A549 (cell line): ENCODE measurements at regions not wholly inside any gene's neighbourhood (a gene's known extent, or its start where the extent isn't known, plus 50 kb on each side); places are given as distances from the start of the nearest gene placed in this dataset.
A peak's percentile ranks its signal among the peaks of the same experiment; 100 is the strongest.

Experiments used
- ATAC-seq, 2 experiments: fragments of 200-7000 bp in 1 of 2; fragments of >200 bp in 1 of 2; cut with Nextera tagmentation in 1 of 2; cut with Tn5 transposase in 1 of 2; 3 replicates each; pipeline versions ENCODE4 v1.8.0 to v1.9.1; 2018 to 2020; ENCODE audit warnings: mild to moderate bottlenecking in 1 of 2, moderate library complexity in 1 of 2
- CTCF ChIA-PET: fragments of 300-600 bp; sonication (Branson Sonifier 250); formaldehyde crosslinking; extraction: SDS; loops from one replicate; lab custom pipeline; 2021; ENCODE audit warnings: antibody characterized with exemption, inconsistent platforms; lab: Yijun Ruan, JAX
- POLR2A ChIA-PET: fragments of 350-600 bp; formaldehyde crosslinking; extraction: SDS; loops from one replicate; lab custom pipeline; 2021; ENCODE audit warnings: antibody characterized with exemption, inconsistent platforms; lab: Yijun Ruan, JAX
- DNase-seq, 2 experiments: peaks; one replicate each; pipeline versions ENCODE4 v3.0.0 to v3.0.0-alpha.2; 2011 to 2016; ENCODE audit warnings: low read depth in 1 of 2, low spot score in 1 of 2
- FAIRE-seq: peaks from 2 replicates; lab custom pipeline; 2011; peaks lifted over from hg19 to GRCh38; lab: Jason Lieb, UNC
- H3K27ac ChIP-seq, 2 experiments: fragments of >200 bp; sonication (Bioruptor Twin); formaldehyde crosslinking; 3 replicates each; pipeline ENCODE4 v1.5.1; 2016 to 2017
- H3K4me1 ChIP-seq: fragments of >200 bp; sonication (Bioruptor Twin); formaldehyde crosslinking; 3 replicates; pipeline ENCODE4 v1.6.1; 2016
- H3K4me2 ChIP-seq: fragments of >200 bp; sonication (Bioruptor Twin); formaldehyde crosslinking; 3 replicates; pipeline ENCODE4 v1.6.1; 2016
- H3K4me3 ChIP-seq: fragments of >200 bp; sonication (Bioruptor Twin); formaldehyde crosslinking; 3 replicates; pipeline ENCODE4 v1.5.1; 2016
- H3K9me3 ChIP-seq: fragments of >200 bp; sonication (Bioruptor Twin); formaldehyde crosslinking; 3 replicates; pipeline ENCODE4 v1.6.1; 2016
- ATOH8 ChIP-seq: fragments of 250-450 bp; sonication (Bioruptor Pico); IDR thresholded peaks from 2 replicates; pipeline ENCODE4 v1.5.0; 2020; ENCODE audit warnings: low read depth, mild to moderate bottlenecking, moderate library complexity
- BHLHE40 ChIP-seq: IDR thresholded peaks from 2 replicates; pipeline ENCODE4 v1.6.1; 2012; ENCODE audit warnings: low read depth, low read length, inconsistent platforms
- CBX2 ChIP-seq: fragments of 200-600 bp; sonication (generic); IDR thresholded peaks from 2 replicates; pipeline ENCODE4 v1.6.1; 2016; ENCODE audit warnings: low read depth, mild to moderate bottlenecking, borderline replicate concordance
- CBX8 ChIP-seq: fragments of 200-600 bp; sonication (generic); IDR thresholded peaks from 2 replicates; pipeline ENCODE4 v1.6.1; 2016
- CEBPB ChIP-seq, 2 experiments: fragments of >200 bp in 1 of 2; sonication (Bioruptor Twin) in 1 of 2; formaldehyde crosslinking in 1 of 2; IDR thresholded peaks; 2 replicates each; pipeline ENCODE4 v1.6.1; 2012 to 2016
- FOSB ChIP-seq: fragments of 250-450 bp; sonication (Bioruptor Pico); IDR thresholded peaks from 2 replicates; pipeline ENCODE4 v1.5.0; 2020; ENCODE audit warnings: mild to moderate bottlenecking, moderate library complexity
- FOSL2 ChIP-seq, 2 experiments: fragments of 450-650 bp in 1 of 2; fragments of >200 bp in 1 of 2; sonication (Bioruptor Twin) in 1 of 2; formaldehyde crosslinking; IDR thresholded peaks; 2 replicates each; pipeline versions ENCODE4 v1.5.0 to v1.6.1; 2016 to 2020; ENCODE audit warnings: mild to moderate bottlenecking in 1 of 2, moderate library complexity in 1 of 2
- GATA3 ChIP-seq: IDR thresholded peaks from 2 replicates; pipeline ENCODE4 v1.6.1; 2012; ENCODE audit warnings: borderline replicate concordance
- HEYL ChIP-seq: fragments of 250-450 bp; sonication (Bioruptor Pico); IDR thresholded peaks from 2 replicates; pipeline ENCODE4 v1.8.0; 2021; ENCODE audit warnings: mild to moderate bottlenecking, moderate library complexity
- JUNB ChIP-seq: fragments of >200 bp; sonication (Bioruptor Twin); formaldehyde crosslinking; IDR thresholded peaks from 2 replicates; pipeline ENCODE4 v1.6.1; 2016
- KDM1A ChIP-seq: fragments of 200-600 bp; sonication (generic); IDR thresholded peaks from 2 replicates; pipeline ENCODE4 v1.6.1; 2016; ENCODE audit warnings: low read depth, mild to moderate bottlenecking
- NR3C1 ChIP-seq: fragments of >200 bp; sonication (Bioruptor Twin); formaldehyde crosslinking; IDR thresholded peaks from 3 replicates; pipeline ENCODE4 v1.6.1; 2017
- RAD21 ChIP-seq, 2 experiments: fragments of >200 bp in 1 of 2; sonication (Bioruptor Twin) in 1 of 2; formaldehyde crosslinking in 1 of 2; IDR thresholded peaks in 1 of 2; conservative IDR thresholded peaks in 1 of 2; 2 replicates in 1 of 2; 3 replicates in 1 of 2; pipeline ENCODE4 v1.6.1; 2012 to 2018; ENCODE audit warnings: inconsistent platforms in 1 of 2
- RCOR1 ChIP-seq: fragments of 150-350 bp; IDR thresholded peaks from 2 replicates; pipeline ENCODE4 v1.6.1; 2014; ENCODE audit warnings: antibody characterized with exemption, low read length, low read depth
- SREBF2 ChIP-seq: fragments of 450-650 bp; IDR thresholded peaks from 2 replicates; pipeline ENCODE4 v1.6.1; 2014; ENCODE audit warnings: mild to moderate bottlenecking, moderate library complexity
- ZC3H11A ChIP-seq: fragments of 450-650 bp; IDR thresholded peaks from 2 replicates; pipeline ENCODE4 v1.6.1; 2014; ENCODE audit warnings: antibody characterized with exemption, mild to moderate bottlenecking
- ZSCAN20 ChIP-seq: fragments of 250-450 bp; sonication (Bioruptor Pico); IDR thresholded peaks from 2 replicates; pipeline ENCODE4 v1.8.0; 2022; ENCODE audit warnings: mild to moderate bottlenecking, moderate library complexity
- WGBS: methylation state at CpG from one replicate; pipeline ENCODE4 v1.1.6; 2017; ENCODE audit errors: missing lambda C conversion rate; 5-methylcytosine and 5-hydroxymethylcytosine counted together
- TF ChIP-seq, protein P1 (sequence below): IDR thresholded peaks from 2 replicates; pipeline ENCODE4 v1.6.1; 2012
- TF ChIP-seq, protein P2 (sequence below): fragments of >200 bp; sonication (Bioruptor Twin); formaldehyde crosslinking; IDR thresholded peaks from 2 replicates; pipeline ENCODE4 v1.6.1; 2016

DNA sequence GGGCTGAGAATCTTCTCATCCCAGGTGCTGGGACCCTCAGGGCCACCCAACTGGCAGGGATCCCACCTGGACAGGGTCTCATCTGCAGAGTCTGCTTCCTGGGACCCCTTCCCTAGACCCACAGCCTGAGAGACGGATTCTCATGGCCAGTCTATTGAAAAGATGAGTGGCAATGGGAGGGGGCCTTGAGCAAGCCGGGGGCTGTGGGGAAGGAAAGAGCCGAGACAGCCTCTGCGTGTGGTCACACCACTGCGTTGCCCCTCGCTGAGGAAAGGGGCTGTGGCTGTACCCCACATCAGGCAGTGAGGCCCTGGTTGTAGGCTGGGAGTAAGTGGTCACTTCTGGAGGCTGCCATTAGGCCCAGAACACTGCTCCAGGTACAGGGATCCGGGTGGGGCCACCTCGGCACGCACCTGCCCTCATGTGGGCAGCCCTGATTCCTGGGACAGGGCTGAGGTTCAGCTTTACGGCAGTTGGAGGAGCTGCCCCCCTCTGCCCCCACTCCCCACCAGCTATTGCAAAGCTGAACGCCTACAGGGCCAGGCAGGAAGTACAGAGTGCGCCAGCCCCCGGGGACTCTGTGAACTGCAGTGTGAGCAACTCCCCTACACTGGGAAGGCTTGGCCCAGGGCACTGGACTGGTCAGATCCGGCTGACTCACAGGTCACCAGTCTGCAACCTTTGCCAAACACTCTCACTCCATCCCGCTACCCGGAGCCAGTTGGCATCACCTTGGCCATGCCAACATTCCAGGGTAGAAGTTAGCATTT lies 106.9 kb downstream of the RIPK4 start:
- TF ChIP-seq RAD21 (conservative IDR thresholded peaks at IDR 0.05 in 1 of 2, IDR thresholded peaks at IDR 0.05 in 1 of 2) (0 out of 5 replicates have a peak, but pooled peaks of 1 of the 2 experiments have one; percentile 6), HEYL (CRISPR knock-in tag) (no peak)
- TF ChIP-seq, all 56 proteins: peak for 1
- ATAC-seq (peak; percentile 77 to 82), DNase-seq (peak in 1 of 2 experiments; percentile 63), FAIRE-seq (no peak)
- POLR2A ChIA-PET = no interaction called here
- CTCF ChIA-PET = interaction anchor here (0.7 to 0.8 kb wide), 2 partner anchors 12 to 48 kb away, joined by 3 read pairs; no protein-coding TSS in a partner anchor
- whole genome bisulfite sequencing = 30% methylated on average over 4 of the region's 16 CpGs
- Histone ChIP-seq H3K4me3 (no peak overlapping the region), H3K27ac (peak overlapping the region; percentile 45 to 79; a peak in 5 of 6 replicates), H3K9me3 (no peaks in the 10 kb centered on the region), H3K4me2 (peak overlapping the region; percentile 42), H3K4me1 (peaks cover 25% of the 10 kb centered on the region)

DNA sequence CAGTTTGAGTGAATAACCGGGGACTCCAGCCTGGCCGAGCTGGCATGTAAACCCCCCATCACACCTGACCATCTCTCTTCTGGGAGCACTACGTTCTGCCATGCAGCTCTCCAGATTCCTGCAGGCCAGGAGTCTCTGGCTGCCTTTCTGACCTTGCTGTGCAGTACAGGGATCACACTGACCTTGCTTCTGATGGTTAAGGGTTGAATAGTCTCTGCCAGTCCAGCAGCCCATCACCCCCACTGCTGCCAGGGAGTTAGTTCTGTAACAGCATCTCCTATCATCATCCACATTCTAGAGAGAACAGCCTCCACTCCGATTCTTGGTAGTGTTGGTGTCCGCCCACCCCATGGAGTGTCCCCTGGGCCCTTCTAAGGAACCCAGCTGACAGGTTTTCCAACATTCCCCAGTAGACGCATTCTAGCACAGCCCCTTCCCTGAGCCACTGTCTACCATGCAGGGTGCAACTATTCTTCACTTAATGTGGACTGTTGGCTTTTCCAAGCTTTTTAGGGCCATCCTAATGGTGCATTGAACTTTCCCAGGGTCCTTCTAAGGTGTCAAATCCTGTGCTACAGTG lies 109.8 kb downstream of the RIPK4 start:
- 89% methylated on average over 6 of the region's 6 CpGs for WGBS
- TF ChIP-seq KDM1A (no peak), NR3C1 (no peak), RCOR1 (no peak)
- Histone ChIP-seq H3K4me3 (no peak overlapping the region), H3K9me3 (no peaks in the 10 kb centered on the region), H3K4me2 (no peak overlapping the region), H3K27ac (no peak overlapping the region; a peak in 1 of 6 replicates), H3K4me1 (peaks cover 21% of the 10 kb centered on the region)
- ATAC-seq (no peak), FAIRE-seq (no peak), DNase-seq (no peak)
- POLR2A ChIA-PET = interaction anchor here (0.7 kb wide), 1 partner anchor 10 kb away, joined by 9 read pairs; no protein-coding TSS in a partner anchor
- CTCF ChIA-PET = interaction anchor here (0.7 kb wide), 1 partner anchor 44 kb away, joined by 4 read pairs; no protein-coding TSS in a partner anchor

- peaks cover 15% of the 10 kb centered on the region for H3K4me1 ChIP-seq
These were observed 111.6 kb downstream of the RIPK4 start for GRCh38 chr21:41655259-41655658.

DNA sequence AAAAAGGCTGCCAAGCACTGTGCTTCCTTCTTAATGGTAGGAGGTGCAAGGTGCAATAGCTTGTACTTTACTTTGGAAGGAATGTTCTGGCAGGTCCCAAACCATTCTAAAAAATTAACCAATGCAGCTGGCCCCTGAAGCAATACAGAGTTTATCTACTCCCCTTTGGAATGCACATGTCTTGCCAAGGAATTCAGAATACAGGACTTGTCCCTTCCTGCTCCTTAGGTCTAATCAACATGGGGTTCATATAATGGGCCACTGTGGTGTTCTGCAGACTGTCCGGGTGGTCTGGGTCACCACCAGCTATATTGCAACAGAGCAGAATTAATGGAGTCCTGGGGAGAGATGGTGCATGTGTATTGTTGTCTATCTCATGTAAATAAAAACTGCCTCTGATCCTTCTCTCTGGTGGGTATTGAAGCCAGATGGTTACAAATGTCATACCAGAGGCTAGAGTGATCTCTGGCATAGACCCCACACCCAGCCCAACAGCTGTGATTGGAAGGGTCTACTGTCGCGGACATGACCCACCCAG lies 112.8 kb downstream of the RIPK4 start:
- Histone ChIP-seq H3K27ac (peak overlapping the region; percentile 48 to 64; a peak in 4 of 6 replicates), H3K4me2 (no peak overlapping the region), H3K9me3 (no peaks in the 10 kb centered on the region)
- DNase-seq = no peak
- TF ChIP-seq GATA3 = no peak
- TF ChIP-seq, protein P1, sequence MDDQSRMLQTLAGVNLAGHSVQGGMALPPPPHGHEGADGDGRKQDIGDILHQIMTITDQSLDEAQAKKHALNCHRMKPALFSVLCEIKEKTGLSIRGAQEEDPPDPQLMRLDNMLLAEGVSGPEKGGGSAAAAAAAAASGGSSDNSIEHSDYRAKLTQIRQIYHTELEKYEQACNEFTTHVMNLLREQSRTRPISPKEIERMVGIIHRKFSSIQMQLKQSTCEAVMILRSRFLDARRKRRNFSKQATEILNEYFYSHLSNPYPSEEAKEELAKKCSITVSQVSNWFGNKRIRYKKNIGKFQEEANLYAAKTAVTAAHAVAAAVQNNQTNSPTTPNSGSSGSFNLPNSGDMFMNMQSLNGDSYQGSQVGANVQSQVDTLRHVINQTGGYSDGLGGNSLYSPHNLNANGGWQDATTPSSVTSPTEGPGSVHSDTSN = no peak
- no peak for TF ChIP-seq HEYL (CRISPR knock-in tag)
- TF ChIP-seq JUNB = no peak
- no peak for TF ChIP-seq ATOH8 (CRISPR knock-in tag)
- no peak for TF ChIP-seq SREBF2
- no peak for TF ChIP-seq CEBPB (IDR thresholded peaks at IDR 0.05)
- no peak for TF ChIP-seq FOSL2 (IDR thresholded peaks at IDR 0.05)
- no peak for TF ChIP-seq FOSL2 (CRISPR knock-in tag; IDR thresholded peaks at IDR 0.05)
- no peak for TF ChIP-seq ZSCAN20
- TF ChIP-seq, protein P2, sequence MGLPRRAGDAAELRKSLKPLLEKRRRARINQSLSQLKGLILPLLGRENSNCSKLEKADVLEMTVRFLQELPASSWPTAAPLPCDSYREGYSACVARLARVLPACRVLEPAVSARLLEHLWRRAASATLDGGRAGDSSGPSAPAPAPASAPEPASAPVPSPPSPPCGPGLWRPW = no peak
- no peak for TF ChIP-seq CBX2
- TF ChIP-seq CBX8 = no peak
- no peak for TF ChIP-seq NR3C1
- no peak for TF ChIP-seq BHLHE40
- TF ChIP-seq, all 56 proteins: peak for 0
- ChIA-PET CTCF (interaction anchor here (1.9 kb wide), 1 partner anchor 42 kb away, joined by 6 read pairs; no protein-coding TSS in a partner anchor), POLR2A (no interaction called here)
- no peak for FAIRE-seq
- 64% methylated on average over 1 of the region's 3 CpGs for WGBS
- H3K4me1 ChIP-seq = peaks cover 11% of the 10 kb centered on the region; the same call in 2 of the 3 replicates
- ATAC-seq = no peak
- H3K4me3 ChIP-seq = no peak overlapping the region

More at GRCh38 chr21:41655259-41655658, 111.6 kb downstream of the RIPK4 start:
- no peak overlapping the region for H3K4me3 ChIP-seq
- no peak for ATAC-seq
- TF ChIP-seq FOSB (CRISPR knock-in tag) (no peak), ZC3H11A (0 out of 2 replicates have a peak, but pooled peaks have one; percentile 19)
- TF ChIP-seq, all 56 proteins: peak for 1
- Histone ChIP-seq H3K9me3 (no peaks in the 10 kb centered on the region), H3K4me2 (no peak overlapping the region), H3K27ac (no peak overlapping the region)
- FAIRE-seq (no peak), DNase-seq (no peak)
- POLR2A ChIA-PET = no interaction called here
- WGBS = 93% methylated on average over 4 of the region's 4 CpGs
- CTCF ChIA-PET = no interaction called here
